HG03432 (cell line): ENCODE measurements at regions not wholly inside any gene's neighbourhood (a gene's known extent, or its start where the extent isn't known, plus 50 kb on each side); places are given as distances from the start of the nearest gene placed in this dataset.

Experiments
- ATAC-seq: cut with Tn5 transposase; IDR thresholded peaks from one replicate; pipeline ENCODE4 v1.9.1; 2021; ENCODE audit warnings: mild to moderate bottlenecking, moderate library complexity; ENCODE audit not compliant: unreplicated experiment

- no peak for ATAC-seq
Measured at GRCh38 chr7:96638669-96639068, 71.0 kb downstream of the SEM1 start.

- no peak for ATAC-seq
Measured at GRCh38 chr7:96637522-96637921, 72.1 kb downstream of the SEM1 start.

- no peak for ATAC-seq
Measured at GRCh38 chr7:96636979-96637378, 72.7 kb downstream of the SEM1 start.

GRCh38 chr7:96636342-96636860, 73.2 kb downstream of the SEM1 start:
- ATAC-seq = no peak

GRCh38 chr7:96629884-96630283, 79.8 kb downstream of the SEM1 start:
- ATAC-seq = no peak

- no peak for ATAC-seq
Measured at GRCh38 chr7:96624954-96625353, 84.7 kb downstream of the SEM1 start.

DNA sequence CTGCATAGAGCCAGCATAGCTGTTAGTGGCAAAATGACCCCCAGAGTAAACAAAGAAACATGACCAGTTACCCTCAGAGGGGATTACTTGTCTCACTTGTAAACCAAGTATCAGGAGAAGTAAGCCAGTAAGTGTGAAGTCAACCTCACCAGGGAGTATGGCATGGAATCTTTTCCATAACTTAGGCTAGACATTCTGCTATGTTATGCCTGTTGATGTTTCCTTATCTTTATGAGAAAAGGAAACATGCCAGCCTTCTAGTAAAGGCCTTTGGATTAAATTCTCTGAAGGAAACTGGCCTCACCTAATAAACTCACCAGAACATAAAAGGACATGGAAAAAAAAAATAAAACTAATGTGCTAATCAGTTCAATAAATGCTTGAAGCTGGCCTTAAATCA, 87.7 kb downstream of the SEM1 start:
- ATAC-seq = no peak

- ATAC-seq = peak; percentile 84
Measured at GRCh38 chr7:96614154-96614867, 95.3 kb downstream of the SEM1 start.

- no peak for ATAC-seq
Measured at GRCh38 chr7:96612034-96612433, 97.6 kb downstream of the SEM1 start.

GRCh38 chr7:96605045-96605716, 104.5 kb downstream of the SEM1 start:
- ATAC-seq = no peak

GRCh38 chr7:96599288-96599936, 110.2 kb downstream of the SEM1 start:
- no peak for ATAC-seq

DNA sequence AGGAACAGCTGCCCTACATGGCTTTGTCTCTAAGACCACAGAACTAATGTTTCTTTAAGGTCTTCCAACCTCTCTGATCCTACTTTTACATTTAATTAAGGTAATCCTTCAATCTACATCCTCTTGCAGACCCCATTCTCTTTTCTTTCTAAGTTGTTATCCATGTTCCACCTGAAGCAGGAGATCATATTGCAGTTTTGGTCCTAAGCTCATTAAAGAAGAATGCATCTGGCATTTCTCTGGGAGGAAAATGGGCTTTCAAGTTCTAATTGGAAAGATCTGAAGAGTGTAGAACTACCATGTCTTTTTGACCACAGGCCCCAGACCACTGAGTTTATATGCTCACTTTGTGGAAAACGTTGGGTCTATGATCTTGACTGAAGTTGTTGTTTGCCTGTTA, 111.2 kb downstream of the SEM1 start:
- ATAC-seq = no peak

GRCh38 chr7:96596120-96596826, 113.4 kb downstream of the SEM1 start:
- ATAC-seq = no peak

DNA sequence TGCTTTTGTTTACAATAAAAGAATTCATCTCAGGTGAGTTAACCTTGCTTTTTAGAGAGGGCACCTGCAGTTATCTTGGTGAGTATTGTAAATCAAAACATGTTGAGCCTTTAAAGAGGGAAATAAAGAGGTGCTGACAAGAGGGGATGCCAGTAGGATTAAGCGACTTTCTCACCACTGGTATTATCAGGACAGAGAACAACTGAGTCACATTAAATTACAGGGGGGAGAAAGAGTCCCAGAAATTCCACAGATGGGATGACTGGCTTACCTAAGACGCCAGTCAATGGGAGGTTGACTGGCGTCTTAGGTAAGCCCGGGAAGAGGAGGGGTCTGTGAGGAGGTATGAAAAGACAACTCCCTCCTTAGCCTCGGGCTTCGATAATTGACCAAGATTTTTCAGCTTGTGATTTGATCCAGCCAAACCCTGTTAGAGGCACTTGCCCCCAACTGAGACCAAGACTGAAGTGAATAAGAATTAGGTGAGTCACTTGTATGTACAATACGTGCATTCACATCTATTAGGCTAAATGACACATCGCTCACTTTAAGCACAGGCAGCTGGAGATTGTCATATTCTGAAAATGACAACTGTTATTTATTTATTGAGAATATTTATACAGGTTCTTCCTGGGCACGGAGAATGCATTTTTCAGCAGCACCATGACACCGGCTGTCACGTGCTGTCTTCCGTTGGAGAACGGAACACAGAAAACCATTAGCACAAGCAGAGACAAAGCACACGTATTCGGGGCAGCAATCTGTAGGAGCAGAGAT, 117.6 kb downstream of the SEM1 start:
- ATAC-seq = no peak

GRCh38 chr7:96591159-96591899, 118.3 kb downstream of the SEM1 start:
- ATAC-seq = no peak

DNA sequence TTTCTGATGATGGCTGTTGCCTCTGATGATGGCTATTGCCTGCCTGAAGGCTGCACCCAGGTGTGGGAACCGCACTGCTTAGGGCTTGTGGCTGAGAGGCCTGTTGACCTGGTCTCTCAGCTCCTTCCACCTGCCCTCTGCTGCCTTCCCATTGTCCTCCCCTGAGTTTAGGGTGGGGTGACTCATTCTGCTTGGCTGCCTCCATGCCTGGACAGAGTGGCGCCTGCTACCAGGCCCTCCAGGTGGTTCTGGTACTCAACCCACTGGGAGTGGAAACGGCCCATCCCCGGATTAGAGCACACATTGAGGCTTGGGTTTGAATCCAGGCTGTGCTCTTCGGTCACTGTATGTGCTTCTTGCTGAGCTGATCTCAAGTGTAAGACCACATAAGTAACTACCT, 120.6 kb downstream of the SEM1 start:
- ATAC-seq = no peak

DNA sequence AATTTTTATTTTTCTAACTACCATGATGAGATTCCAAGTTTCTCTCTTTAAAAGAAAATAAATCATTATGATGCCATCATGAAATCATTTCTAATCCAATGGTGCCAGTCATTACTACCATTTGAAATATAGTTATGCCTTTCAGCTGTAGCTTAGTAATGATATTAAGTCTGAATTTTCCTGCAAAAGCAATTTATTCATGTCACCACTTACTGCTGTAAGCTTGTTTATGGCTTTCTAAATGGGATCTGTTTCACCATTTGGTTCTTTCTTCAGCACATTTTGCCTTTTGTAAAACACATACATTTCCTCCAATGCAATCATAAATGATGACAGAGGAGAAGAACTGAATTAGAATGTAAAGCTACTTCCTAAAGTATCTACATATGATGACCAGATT, 130.5 kb downstream of the SEM1 start:
- ATAC-seq = no peak

GRCh38 chr7:96578606-96579005, 131.0 kb downstream of the SEM1 start:
- ATAC-seq = no peak

GRCh38 chr7:96563409-96563808, 146.2 kb downstream of the SEM1 start:
- no peak for ATAC-seq

- ATAC-seq = no peak
Measured at GRCh38 chr7:96562966-96563365, 146.7 kb downstream of the SEM1 start.
